SIG-M5 (cell line): ENCODE measurements at regions not wholly inside any gene's neighbourhood (a gene's known extent, or its start where the extent isn't known, plus 50 kb on each side); places are given as distances from the start of the nearest gene placed in this dataset.
"Not testable (repeated sequence)": the region's sequence is repeated elsewhere in the genome, so short reads cannot be mapped to it uniquely, and the experiment has no call there.

ENCODE experiments used
- DNase-seq: peaks from one replicate; lab custom pipeline; 2025; lab: John Stamatoyannopoulos, UW

GRCh38 chr6:16039892-16040627, 88.8 kb upstream of the MYLIP start:
- DNase-seq = not testable (repeated sequence)

GRCh38 chr6:16038938-16039337, 89.9 kb upstream of the MYLIP start:
- DNase-seq = no peak

GRCh38 chr6:16035488-16036080, 93.3 kb upstream of the MYLIP start:
- no peak for DNase-seq

DNA sequence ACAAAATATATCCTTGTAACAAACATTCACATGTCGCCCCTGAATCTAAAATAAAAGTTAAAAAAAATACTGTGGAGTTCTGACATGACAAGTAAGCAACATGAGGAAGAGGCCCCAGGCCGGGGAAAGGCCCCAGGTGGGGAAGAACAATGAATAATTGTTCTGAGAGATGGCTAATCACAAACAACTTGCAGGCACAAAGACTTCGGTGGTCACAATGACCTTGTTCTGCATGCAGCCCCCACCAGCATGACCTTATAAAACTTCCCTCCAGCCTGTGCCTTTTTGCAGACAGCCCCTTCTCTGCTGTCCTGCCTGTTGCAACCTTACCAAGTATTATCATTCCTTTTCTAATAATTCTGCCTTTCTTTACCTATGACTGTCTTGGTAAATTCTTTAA, 95.7 kb upstream of the MYLIP start:
- no peak for DNase-seq

DNA sequence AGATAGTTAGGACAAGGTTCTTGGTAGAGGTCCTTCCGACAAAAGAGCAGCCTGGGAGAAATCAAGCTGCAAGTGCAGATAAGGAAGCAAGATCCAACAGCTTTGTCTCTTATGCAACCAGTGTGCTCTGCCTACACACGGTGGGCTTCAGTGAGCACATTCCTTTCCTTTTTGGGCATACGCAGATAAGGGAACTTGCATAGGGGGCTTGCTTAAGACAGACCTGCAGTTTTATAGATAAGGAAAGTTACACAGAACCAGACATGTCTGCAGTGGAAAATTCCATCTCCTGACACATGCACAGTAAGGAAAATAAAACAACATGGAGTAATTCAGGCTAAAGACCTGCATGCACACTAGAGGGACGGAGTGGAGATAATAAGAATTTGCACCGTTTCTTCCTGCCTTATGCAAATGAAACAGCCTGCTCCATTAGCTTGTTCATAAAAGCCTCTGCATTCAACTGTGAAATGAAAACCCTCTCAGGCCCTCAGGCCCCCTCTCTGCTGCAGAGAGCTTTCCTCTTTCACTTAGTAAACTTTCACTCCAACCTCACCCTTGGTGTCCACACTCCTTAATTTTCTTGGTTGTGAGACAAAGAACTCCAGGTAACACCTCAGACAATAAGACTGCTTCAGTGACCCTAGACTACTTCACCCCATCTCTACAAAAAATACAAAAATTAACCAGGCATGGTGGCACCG, 97.5 kb upstream of the MYLIP start:
- DNase-seq = no peak

- no peak for DNase-seq
Observed at GRCh38 chr6:16028966-16029365, 99.9 kb upstream of the MYLIP start.

DNA sequence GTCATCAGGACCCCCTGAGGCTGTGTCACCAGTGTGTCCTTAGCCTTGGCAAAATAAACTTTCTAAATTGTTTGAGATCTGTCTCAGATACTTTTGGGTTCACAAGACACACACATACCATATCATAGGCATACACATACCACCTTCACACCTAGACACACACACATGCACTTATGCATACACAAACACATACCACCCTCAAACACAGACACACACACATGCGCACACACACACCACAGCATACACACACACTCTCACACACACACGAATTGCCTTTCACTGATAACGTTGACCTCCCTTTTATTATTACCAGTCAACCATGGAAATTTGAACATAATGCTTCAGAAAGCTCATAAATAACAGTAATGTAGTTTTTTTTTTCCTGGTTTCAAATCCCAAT, 108.6 kb upstream of the MYLIP start:
- no peak for DNase-seq

- no peak for DNase-seq
Observed at GRCh38 chr6:16019462-16019861, 109.4 kb upstream of the MYLIP start.

DNA sequence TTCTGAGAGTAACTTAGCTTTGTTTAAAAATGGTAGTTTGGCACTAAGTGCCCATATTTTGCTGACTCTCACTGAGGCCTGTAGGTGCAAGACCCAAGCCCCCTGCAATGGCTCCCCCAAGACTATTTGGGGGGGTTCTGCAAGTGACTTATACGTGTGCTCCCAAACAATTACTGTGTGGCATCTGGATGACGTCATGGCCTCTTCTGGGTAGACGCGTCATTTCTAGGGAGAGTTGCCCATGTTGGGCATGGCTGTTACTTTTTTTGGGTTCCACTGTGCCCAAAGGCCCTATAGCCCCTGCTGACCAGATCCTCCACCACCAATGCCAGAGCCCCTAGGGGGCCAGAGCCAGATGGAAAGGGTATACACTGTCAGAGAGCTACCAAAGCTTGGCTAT, 110.3 kb upstream of the MYLIP start:
- DNase-seq = no peak

- not testable (repeated sequence) for DNase-seq
Observed at GRCh38 chr6:16014325-16014724, 114.6 kb upstream of the MYLIP start.

DNA sequence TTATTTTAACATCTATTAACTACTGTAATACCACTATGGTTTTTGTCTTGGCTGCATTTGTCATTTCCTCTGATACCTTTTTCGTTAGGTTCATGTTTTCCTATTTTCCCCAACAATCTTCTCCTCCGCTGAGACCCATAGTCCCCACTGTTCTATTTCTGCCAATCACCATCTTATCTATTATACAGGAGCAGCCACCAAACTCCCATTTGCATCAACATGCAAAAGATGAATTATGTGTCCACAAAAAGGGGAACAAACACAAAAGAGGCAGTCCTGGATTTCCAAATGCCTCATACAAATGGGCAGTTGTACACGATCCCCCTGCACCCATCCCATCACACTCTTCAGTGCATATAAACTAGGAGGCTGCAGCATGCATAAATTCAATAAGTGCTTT, 121.7 kb upstream of the MYLIP start:
- DNase-seq = no peak

DNA sequence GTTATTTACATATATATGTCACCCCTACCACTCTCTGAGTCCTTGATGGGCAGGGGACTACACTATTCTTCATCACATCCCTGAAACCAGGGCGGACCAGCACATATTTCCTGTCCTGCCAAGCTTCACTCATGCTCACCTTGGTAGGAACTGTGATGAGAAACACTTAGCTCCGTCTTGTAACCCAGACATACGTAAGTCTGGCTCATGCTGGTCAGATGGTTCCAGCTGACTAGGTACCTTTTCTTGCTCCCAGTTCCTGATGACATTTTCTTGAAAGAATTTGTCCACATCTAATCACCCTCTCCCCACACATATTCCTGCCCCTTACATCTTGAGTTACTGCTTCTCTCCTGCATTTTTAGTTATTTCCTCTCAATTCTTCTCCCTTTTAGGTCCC, 122.2 kb upstream of the MYLIP start:
- DNase-seq = no peak

DNA sequence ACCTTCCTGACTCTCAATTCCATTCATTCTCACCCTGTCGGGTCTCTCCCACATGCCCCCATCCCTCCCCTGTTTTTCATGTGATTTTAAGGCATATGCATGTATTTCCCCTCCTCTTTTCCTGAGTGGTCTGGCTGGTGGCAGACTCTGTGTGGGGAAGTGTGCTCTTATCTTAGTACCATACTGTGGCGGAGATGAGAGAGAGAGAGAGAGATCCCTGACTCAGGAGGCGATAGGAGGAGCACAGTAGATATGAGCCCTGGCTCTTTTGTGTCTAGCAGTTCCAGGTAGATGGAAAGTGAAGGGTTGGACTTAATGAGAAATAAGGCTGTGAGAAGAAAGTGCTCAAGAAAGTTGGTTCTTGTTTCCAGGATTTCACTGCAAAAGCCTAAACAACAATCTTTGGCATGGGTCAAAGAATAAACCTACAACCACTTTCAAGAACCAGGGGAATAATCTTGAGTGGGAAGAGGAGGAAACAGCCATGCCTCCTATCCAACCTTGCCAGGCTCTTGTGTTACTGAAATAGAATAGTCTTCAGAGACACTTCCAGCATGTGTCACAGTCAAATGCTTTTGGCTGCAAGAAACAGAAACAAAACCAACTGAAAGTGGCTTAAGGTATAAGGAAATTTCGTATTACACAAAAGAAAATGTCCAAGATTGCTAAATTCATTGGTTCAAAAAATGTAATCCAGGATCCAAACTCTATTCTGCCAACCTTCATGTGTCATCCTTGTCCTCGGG, 123.8 kb upstream of the MYLIP start:
- no peak for DNase-seq

DNA sequence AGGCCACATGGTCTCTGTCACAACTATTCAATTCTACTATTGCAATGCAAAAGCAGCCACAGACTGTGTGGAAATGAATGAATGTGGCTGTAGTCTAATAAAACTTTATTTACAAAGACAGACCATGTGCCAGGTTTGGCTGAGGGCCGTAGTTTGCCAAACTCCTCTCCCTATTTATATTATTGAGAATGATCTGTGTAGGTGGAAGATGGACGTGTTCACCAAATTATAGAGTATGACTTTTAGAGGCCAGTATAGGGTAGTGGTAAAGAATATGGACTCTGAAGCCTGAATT, 125.7 kb upstream of the MYLIP start:
- no peak for DNase-seq

DNA sequence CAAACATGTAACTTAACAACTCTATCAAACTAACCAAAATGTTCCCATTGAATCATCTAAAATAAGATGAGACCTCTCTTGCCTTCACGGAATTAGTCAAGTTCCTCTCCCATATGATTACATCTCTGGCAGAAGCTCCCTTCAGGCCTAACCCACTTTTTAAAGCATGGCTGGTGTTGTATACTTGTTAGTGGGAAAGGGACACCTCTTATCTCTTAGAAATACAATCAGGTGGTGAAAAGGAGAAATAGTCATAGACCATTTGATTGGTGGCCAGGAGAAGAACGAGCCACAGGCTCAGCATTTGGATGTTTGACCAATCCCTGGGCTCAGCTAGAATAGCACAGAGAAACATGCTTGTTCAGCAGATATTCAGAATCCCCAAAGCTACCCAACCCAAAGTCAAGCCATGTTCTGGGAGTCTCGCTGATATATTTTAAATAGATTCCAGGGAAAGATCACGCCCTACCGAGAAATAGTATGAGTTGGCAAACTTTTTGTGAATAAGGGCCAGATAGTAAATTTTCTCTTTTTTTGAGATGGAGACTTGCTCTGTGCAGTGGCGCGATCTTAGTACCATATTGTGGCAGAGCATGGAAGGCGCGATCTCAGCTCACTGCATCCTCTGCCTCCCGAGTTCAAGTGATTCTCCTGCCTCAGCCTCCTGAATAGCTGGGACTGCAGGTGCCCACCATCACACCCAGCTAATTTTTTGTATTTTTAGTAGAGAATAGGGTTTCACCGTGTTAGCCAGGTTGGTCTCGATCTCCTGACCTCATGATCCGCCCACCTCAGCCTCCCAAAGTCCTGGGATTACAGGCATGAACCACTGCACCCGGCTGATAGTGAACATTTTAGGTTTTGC, 126.3 kb upstream of the MYLIP start:
- DNase-seq = no peak

DNA sequence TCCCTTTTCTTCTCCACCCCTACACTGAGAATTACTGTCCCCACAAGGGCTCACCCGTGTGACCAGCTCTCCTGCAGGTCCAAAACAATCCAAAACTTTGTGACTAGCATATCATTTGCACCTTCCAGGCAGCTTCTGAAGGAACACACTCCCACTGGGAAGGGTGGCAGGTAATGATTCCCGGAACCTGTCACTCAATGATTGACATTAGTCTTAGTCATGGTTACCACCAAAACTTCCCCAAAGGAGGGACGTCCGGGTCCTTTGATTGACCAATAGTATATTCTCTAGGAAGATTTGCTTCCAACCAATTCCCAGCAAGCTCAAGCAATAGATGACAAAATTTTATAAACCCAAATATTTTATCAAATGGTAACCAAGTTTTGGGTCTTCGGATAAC, 127.7 kb upstream of the MYLIP start:
- no peak for DNase-seq

DNA sequence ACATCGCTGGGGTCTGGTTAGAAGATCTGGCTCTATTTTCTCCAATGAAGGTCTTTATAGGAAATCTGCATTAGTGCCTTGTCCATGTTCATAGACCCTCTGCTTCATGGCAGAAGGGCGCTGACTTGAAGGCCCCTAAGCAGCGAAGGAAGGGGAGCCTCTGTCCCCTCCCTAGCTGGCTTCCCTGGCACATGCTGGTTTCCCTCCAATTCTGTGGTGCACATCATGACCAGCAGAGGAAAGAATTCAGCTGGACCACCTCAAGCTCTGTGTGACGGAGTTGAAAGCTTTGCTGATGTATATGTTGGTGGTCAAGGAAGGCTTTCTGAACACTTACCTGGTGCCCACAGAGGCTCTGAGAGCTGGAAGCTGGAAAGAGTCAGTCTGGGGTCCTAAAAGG, 129.7 kb upstream of the MYLIP start:
- DNase-seq = no peak

GRCh38 chr6:15997586-15998388, 131.1 kb upstream of the MYLIP start:
- no peak for DNase-seq

DNA sequence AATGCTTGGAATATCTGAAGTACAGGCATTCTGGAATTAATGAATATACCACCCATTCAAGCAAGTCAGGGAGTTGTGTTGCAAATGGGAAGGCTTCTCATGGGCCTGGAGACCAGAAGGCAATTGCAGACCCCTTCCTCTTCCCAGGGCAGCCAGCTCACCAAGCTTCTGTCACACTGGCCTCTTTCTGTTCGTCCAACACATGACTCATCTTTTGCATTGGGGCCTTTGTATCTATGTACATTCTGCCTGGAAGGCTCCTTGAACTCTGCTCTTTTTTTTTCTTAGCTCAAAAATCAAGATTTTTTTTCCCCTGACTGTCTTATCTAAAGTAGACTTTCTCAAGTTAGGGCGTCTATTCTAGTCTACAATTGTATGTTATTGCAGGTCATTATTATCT, 132.9 kb upstream of the MYLIP start:
- DNase-seq = no peak

- no peak for DNase-seq
Observed at GRCh38 chr6:15995493-15995892, 133.4 kb upstream of the MYLIP start.

GRCh38 chr6:15994814-15995459, 133.9 kb upstream of the MYLIP start:
- DNase-seq = no peak
